Skeletal muscle cell (primary cell): ENCODE measurements at regions not wholly inside any gene's neighbourhood (a gene's known extent, or its start where the extent isn't known, plus 50 kb on each side); places are given as distances from the start of the nearest gene placed in this dataset.

ENCODE experiments used
- DNase-seq: peaks from one replicate; pipeline ENCODE4 v3.0.0-alpha.2; 2010; ENCODE audit warnings: low read depth
- H3K4me3 ChIP-seq: 2 replicates; pipeline ENCODE4 v1.5.1; 2011; ENCODE audit warnings: low read depth, mild to moderate bottlenecking, control low read depth, low read length, moderate library complexity

- DNase-seq, result peak; percentile 4
- no peak overlapping the region for H3K4me3 ChIP-seq
These were observed 69.1 kb downstream of the OTP start for GRCh38 chr5:77569409-77569808.

- H3K4me3 ChIP-seq, result no peak overlapping the region
- DNase-seq, result no peak
These were observed 70.0 kb downstream of the OTP start for GRCh38 chr5:77568555-77568954.

DNA sequence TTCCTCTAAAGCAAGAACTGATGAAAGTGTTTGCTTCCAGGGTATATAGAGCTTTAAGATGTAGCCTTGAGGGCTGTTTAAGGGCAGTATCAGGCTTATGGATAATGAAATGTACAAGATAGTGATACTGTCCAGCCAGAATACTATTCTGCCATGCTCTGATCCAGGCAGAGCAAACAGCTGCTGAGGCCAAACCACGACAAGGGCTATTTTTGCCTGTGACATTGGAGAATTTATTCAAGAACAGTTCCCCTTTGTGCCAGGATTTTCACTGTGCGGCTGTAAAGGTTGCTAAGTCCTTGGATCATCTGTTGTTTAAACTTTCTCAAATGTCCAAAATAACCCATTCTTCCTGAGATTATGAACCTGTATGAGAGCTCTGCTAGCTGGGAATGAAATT lies 70.4 kb downstream of the OTP start:
- H3K4me3 ChIP-seq, result no peak overlapping the region
- DNase-seq, result no peak

DNA sequence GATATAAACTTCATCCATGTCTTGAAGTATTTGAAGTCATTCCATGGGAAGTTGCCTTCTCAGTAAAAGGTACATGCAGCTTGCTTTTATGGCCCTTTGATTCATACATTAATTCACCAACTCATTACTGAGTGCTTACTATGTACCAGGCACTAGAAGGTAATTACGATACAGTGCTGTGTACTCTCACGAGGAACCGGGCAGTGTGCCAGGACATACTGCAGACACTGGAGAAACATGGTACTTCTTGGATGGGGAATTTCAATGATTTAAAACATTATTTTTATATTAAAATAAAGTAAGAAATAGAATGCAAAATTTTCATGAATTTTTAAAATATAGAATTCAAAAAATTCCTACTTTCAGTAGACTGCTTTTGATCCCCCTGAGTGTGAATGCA lies 71.4 kb upstream of the WDR41 start:
- H3K4me3 ChIP-seq, result no peak overlapping the region
- no peak for DNase-seq

- no peak overlapping the region for H3K4me3 ChIP-seq
- no peak for DNase-seq
These were observed 69.8 kb upstream of the WDR41 start for GRCh38 chr5:77561965-77562364.

DNA sequence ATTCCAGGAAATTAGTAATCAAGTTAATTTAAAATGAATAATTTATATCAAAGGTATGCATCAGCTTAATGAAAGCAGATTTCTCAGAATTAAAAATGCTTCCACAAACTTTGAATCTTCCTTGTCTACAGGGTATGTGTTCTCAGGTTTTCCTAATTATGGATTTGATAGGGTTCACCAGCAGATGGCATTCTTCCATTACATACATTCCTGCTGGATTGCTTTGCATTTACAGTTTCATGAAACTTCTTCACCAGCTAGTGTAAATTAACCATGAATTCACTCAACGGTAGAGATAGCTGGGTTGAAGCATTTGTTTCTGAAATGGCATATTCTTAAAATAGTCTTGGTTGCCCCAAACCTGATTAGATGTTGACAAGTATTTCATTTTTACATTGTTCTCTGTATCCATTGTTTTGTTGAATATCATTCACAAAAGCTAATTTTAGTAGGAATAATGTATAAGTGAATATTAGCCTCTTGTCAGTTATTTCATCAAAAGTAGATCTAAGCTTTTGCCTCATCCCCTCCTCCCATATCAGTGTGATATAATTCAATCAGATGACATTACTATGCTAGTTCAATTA lies 68.7 kb upstream of the WDR41 start:
- no peak overlapping the region for H3K4me3 ChIP-seq
- DNase-seq, result peak; percentile 16

DNA sequence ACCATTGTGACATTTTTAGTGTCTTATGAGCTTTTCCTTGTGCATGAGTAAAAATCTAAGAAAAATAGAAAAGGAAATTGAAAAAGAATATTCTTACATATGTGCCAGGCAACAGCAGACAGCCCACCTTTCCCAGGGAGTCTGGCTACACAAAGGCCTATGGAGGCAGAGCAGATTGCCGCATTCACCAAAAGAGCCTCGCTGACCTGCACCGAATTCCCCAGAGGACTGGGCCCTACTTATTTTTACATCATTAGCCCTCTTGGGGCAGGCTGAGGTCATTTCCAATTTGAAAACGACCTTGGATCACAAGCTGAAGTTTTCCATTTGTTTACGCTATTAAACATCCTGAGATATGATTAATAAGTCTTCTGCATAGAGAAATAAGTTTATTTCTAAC lies 66.2 kb upstream of the WDR41 start:
- H3K4me3 ChIP-seq, result no peak overlapping the region
- DNase-seq, result no peak

- no peak overlapping the region for H3K4me3 ChIP-seq
- no peak for DNase-seq
These were observed 58.3 kb upstream of the WDR41 start for GRCh38 chr5:77550406-77550805.

DNA sequence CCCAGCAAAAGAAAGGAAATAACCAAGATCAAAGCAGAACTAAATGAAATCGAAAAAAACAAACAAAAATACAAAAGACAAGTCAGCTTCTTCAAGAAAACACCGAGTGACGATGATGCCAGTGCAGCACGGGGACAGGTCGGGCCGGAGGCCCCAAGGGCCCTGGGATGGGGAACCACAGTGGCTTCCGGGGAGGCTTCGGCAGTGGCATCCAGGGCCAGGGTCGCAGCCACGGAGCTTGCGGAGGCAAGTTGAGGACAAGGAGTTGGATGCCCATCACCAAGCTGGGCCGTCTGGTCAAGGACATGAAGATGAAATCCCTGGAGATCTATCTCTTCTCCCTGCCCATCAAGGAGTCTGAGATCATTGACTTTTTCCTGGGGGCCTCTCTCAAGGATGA lies 53.2 kb upstream of the WDR41 start:
- no peak for DNase-seq

More for the DNA sequence above, 53.2 kb upstream of the WDR41 start:
- H3K4me3 ChIP-seq, result no peak overlapping the region
